ENCODE measurements at regions not wholly inside any gene's neighbourhood (a gene's known extent, or its start where the extent isn't known, plus 50 kb on each side); places are given as distances from the start of the nearest gene placed in this dataset.
"Not testable (repeated sequence)": the region's sequence is repeated elsewhere in the genome, so short reads cannot be mapped to it uniquely, and the experiment has no call there.

DNA sequence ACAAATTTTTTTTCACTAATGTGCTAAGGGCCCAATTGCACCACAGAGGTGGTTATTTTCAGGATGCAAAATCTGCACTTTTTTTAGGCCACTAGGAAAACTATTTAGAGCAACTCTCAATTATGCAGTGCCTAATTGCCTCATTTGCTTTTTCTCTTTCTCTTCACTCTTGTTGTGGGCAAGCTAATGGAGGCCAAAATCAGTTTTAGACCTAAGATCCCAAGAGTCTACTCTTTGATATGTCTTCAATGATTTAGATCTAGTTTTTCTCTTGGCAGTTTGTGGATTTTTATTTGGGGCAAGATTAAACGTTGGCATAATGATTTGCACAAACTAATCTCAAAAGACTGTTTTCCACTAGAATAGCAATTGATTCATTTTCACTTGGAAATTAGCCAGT, 1996.9 kb downstream of the LRRC4C start:
- no peak for DNase-seq (ENCODE audit: low read depth in 2 of 2)

GRCh38 chr11:39461066-39461465, 1998.4 kb downstream of the LRRC4C start:
- DNase-seq (ENCODE audit: low read depth in 2 of 2) = no peak

DNA sequence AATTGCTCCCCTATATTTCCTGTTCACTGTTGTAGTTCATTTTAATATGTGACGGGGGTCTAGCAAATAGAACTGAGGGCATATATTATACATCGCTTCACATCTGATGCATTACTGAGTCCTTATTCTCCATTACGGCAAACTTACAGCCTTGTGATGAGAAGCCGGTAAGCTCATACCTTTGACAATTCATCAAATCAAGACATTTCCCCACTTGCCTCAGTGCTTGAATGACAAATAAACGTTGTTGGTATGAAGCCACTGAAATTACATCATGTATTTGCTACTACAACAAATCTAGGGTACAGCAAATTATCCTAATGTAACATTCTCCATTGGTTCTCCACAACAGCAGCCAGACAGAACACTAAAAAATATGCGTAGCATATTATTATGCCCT, 1999.8 kb downstream of the LRRC4C start:
- DNase-seq (ENCODE audit: low read depth in 2 of 2) = no peak

GRCh38 chr11:39458481-39458880, 2001.0 kb downstream of the LRRC4C start:
- no peak for DNase-seq (ENCODE audit: low read depth in 2 of 2)

DNA sequence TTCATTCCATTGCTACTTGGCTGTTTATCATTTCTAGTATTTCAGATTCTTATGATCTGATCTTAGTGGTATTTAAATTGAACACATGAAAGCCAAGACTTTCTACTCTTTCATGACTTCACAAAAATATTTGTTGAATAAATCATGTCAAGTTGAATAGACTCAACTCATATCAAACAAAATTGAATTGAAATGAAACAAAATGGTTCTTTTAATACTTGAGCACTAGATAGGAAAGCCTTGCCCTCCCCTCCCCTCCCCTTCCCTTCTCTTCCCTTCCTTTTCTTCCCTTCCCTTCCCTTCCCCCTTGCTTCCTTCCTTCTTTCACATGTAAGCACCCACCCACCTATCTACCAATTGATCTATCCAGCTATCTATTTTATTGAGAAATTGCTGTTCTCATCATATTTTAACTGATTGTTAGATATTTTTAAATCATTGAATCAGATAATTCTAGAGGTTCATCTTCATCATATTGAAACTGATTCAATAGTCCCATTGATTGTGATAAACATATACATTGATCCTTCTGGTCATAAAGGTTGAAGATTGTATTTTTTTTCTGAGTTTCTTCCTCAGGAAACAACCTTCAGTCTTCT, 2015.9 kb downstream of the LRRC4C start:
- DNase-seq (ENCODE audit: low read depth in 2 of 2) = no peak

DNA sequence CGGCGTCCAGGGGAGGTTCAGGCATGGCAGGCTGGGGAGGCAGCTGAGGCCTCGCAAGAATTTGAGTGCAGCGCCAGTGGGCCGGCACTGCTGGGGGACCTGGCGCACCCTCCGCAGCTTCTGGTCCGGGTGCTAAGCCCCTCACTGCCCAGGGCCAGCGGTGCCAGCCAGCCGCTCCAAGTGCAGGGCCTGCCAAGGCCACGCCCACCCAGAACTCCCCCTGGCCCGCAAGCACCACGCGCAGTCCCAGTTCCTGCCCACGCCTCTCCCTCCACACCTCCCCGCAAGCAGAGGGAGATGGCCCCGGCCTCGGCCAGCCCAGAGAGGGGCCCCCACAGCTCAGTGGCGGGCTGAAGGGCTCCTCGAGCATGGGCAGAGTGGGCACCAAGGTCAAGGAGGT, 2017.3 kb downstream of the LRRC4C start:
- no peak for DNase-seq (ENCODE audit: low read depth in 2 of 2)

- DNase-seq (ENCODE audit: low read depth in 2 of 2) = no peak
Measured at GRCh38 chr11:39435641-39436040, 2023.8 kb downstream of the LRRC4C start.

GRCh38 chr11:39434466-39434865, 2025.0 kb downstream of the LRRC4C start:
- no peak for DNase-seq (ENCODE audit: low read depth in 2 of 2)

- no peak for DNase-seq (ENCODE audit: low read depth in 2 of 2)
Measured at GRCh38 chr11:39432929-39433328, 2026.5 kb downstream of the LRRC4C start.

GRCh38 chr11:39425226-39425625, 2034.2 kb downstream of the LRRC4C start:
- DNase-seq (ENCODE audit: low read depth in 2 of 2) = no peak

DNA sequence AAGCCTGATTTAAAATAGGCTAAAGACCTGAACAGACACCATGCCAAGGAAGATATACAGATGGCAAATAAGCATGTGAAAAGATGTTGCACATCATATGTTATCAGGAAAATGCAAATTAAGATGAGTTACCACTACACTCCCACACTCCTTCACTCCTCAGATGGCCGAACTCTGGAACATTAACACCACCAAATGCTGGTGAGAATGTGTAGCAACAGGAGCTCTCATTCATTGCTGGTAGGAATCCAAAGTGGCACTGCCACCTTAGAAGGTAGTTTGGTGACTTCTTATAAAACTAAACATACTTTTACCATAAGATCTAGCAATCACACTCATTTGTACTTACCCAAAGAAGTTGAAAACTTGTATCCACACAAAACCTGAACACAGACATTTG, 2047.3 kb downstream of the LRRC4C start:
- DNase-seq (ENCODE audit: low read depth in 2 of 2) = no peak

DNA sequence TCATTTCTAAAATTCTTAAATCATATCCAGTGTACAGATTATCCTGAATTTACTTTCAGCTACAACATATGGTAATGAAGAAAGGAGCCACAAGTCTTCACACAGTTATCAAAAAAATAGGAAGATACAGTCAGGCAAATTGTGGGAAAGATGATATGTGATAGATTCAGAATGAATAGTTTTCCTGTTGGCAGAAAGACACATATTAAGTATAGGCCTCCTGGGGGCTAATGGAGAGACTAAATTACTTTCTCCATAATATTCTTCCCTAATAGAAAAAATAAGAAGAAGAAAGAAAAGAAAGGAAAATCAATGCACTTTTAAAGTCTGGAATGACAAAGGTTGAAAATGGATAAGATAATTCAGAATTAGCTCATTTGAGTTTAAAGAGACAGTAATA, 2073.5 kb downstream of the LRRC4C start:
- DNase-seq (ENCODE audit: low read depth in 2 of 2) = no peak

DNA sequence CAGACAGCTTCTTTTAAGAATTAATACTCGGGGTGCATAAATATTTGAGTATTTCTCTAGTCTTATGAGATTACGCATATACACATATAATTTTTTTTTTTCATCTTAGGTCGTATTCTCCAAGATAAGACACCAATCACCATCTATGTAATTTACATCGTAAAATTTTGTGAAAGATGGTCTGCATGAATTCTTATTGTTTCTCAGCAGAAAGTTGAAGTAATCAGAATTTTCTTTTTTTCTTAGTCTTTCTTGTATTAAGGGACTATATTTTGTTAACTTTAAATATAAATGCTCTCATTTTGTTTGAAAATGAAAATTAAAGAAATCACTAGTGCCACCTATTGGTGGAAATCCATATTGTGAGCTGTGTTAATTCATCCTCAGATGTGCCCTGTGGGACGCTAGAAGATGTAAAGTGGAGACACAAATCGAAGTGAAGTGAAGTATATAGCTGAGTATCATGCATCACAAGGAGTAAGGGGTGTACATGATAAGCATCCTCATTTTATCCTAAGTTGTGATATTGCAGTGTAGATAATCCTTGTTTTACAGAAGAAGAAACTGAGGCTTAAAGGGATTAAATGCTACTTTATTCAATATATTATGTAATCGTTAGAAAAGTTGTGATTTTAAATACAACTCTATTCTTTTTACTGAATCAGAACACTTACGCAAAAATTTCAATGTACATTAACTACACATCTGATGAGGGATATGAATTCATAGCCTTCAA, 2084.3 kb downstream of the LRRC4C start:
- no peak for DNase-seq (ENCODE audit: low read depth in 2 of 2)

- no peak for DNase-seq (ENCODE audit: low read depth in 2 of 2)
Measured at GRCh38 chr11:39367534-39367933, 2091.9 kb downstream of the LRRC4C start.

DNA sequence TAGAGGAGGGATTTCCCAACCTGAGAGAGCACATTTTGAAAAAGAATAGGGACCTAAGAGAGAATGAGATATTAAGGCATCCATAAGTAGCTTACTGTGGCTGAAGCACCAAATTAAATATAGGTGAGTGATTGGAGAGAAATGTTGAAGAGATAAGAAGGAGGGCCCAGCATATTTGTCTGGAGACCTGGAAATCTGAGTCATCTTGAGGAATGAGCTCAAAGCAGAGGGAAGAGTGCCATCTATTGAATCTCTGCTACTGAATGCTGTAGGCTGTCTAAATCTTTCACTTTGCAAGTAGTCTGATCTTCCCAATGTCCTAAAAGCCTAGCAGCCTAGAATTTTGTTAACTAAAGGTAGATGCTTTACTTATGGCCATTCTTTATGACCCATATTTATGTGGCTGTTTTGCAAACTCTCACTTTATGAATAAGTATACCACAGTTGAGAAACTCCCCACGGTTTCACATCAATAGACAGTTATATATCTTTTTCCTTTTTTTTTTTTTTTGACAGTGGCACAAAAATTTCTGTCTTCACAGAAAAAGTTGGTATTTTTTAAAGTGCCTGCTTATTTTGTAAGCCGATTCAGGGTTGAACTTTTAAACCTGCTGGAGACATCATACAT, 2093.5 kb downstream of the LRRC4C start:
- no peak for DNase-seq (ENCODE audit: low read depth in 2 of 2)

- DNase-seq (ENCODE audit: low read depth in 2 of 2) = no peak
Measured at GRCh38 chr11:39363571-39363970, 2095.9 kb downstream of the LRRC4C start.

DNA sequence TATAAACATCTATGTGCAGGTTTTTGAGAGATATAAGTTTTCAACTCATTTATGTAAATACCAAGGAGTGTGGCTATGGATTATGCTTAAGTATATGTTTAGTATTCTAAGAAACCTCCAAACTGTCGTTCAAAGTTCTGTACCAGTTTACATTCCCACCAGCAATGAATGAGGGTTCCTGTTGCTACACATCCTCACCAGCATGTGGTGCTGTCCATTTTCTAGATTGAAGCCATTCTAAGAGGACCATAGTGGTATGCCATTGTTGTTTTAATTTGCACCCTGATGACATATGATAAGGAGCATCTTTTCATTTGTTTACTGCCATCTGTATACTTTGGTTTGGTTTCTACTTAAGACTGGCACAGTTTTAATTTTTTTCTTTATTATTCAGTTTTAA, 2097.9 kb downstream of the LRRC4C start:
- DNase-seq (ENCODE audit: low read depth in 2 of 2) = no peak

DNA sequence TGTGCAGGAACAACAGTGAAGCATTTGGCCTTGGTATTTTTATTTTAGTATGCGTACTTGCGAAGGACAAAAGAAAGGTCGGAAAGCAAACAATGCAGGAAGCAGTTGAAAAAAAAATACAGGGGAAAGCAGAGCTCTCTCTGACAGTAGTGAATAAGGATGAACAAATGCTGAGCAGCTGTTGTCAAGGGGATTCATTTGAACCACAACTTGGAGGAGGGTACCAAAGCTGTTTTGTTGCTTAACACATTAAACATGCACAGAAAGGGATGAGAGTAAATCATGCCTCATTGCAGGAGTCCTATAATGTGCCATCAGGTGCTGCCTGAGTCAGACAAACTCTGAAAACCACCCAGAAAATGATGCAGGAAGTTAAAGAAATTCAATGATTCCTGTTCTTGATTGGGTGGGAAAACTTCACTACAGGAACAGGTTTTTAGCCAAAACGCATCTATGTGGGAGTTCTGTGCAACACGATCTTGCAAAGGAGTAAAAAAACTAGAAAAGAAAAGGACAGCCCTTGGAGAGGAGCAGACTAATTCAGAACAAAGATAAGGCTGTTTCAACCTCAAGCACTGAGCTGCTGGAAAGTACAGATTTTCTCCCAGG, 2113.5 kb downstream of the LRRC4C start:
- no peak for DNase-seq (ENCODE audit: low read depth in 2 of 2)

GRCh38 chr11:39341461-39341860, 2118.0 kb downstream of the LRRC4C start:
- no peak for DNase-seq (ENCODE audit: low read depth in 2 of 2)

- not testable (repeated sequence) for DNase-seq (ENCODE audit: low read depth in 2 of 2)
Measured at GRCh38 chr11:39333006-39333405, 2126.4 kb downstream of the LRRC4C start.

- no peak for DNase-seq (ENCODE audit: low read depth in 2 of 2)
Measured at GRCh38 chr11:39327302-39327701, 2132.2 kb downstream of the LRRC4C start.

DNA sequence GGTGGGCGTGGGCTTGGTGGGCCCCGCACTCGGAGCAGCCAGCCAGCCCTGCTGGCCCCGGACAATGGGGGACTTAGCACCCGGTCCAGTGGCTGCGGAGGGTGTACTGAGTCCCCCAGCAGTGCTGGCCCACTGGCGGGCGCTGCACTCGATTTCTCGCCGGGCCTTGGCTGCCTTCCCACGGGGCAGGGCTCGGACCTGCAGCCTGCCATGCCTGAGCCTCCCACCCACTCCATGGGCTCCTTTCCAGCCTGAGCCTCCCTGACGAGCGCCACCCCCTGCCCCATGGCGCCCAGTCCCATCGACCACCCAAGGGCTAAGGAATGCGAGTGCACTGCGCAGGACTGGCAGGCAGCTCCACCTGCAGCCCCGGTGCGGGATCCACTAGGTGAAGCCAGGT, 2147.6 kb downstream of the LRRC4C start:
- not testable (repeated sequence) for DNase-seq (ENCODE audit: low read depth in 2 of 2)

GRCh38 chr11:39304586-39304985, 2154.9 kb downstream of the LRRC4C start:
- DNase-seq (ENCODE audit: low read depth in 2 of 2) = no peak
